ENCODE measurements at regions not wholly inside any gene's neighbourhood (a gene's known extent, or its start where the extent isn't known, plus 50 kb on each side); places are given as distances from the start of the nearest gene placed in this dataset.

DNA sequence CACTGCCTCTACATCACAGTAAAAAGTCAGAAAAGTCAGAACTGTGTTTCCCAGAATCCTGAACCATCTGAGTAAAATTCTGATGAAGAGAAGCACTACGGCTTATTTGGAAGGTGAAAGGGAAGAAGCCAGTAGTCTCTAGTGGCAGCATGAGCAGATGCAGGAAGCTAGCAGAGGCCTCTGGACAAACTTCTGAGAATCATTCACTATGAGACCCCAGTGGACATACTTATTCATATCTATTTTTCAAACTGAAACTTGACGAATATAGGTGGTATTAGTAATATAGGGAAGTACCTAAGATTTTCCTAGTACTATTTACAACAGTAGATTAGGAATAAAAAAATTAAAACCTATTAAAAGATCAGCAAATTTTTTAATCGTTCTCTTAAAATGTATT, 272.8 kb upstream of the TTC14 start:
- H3K9me3 ChIP-seq = peaks cover 0 to 14% (median 0%) of the 10 kb centered on the region in 12 donors
- no peak overlapping the region for H3K27ac ChIP-seq
- H3K27me3 ChIP-seq = no peaks in the 10 kb centered on the region
- ATAC-seq = no peak
- 64 to 72% (median 68%) methylated on average over 3 of the region's 3 CpGs for WGBS, 4 donors
- no peak for TF ChIP-seq POLR2A (IDR thresholded peaks at IDR 0.05)
- TF ChIP-seq, protein P1, sequence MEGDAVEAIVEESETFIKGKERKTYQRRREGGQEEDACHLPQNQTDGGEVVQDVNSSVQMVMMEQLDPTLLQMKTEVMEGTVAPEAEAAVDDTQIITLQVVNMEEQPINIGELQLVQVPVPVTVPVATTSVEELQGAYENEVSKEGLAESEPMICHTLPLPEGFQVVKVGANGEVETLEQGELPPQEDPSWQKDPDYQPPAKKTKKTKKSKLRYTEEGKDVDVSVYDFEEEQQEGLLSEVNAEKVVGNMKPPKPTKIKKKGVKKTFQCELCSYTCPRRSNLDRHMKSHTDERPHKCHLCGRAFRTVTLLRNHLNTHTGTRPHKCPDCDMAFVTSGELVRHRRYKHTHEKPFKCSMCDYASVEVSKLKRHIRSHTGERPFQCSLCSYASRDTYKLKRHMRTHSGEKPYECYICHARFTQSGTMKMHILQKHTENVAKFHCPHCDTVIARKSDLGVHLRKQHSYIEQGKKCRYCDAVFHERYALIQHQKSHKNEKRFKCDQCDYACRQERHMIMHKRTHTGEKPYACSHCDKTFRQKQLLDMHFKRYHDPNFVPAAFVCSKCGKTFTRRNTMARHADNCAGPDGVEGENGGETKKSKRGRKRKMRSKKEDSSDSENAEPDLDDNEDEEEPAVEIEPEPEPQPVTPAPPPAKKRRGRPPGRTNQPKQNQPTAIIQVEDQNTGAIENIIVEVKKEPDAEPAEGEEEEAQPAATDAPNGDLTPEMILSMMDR (IDR thresholded peaks at IDR 0.05) = no peak
- H3K4me3 ChIP-seq = no peak overlapping the region
- H3K4me1 ChIP-seq = no peaks in the 10 kb centered on the region
- intact Hi-C loops (cut with DNase I) = no loop called here
- no peak for DNase-seq
- no peaks in the 10 kb centered on the region for H3K36me3 ChIP-seq

DNA sequence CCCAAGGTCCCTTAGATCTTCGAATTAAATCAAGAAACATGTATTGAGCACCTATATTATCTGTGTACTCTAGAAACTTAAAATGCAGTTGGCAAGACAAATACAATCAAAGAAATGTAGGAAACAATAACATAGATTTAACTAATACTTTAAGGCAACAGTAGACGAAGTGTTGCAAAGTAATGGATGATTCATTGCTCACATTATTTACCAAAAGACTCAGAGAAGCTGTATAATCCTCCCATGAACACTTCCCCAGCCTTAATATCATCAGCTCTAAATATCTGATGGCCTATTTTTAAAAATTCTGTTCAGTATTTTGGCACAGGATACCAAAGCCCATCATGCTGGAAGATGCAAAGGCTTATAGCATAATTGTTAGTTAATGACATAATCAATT, 272.1 kb upstream of the TTC14 start:
- no peaks in the 10 kb centered on the region for H3K36me3 ChIP-seq
- H3K27me3 ChIP-seq = no peaks in the 10 kb centered on the region
- H3K4me3 ChIP-seq = no peak overlapping the region
- intact Hi-C loops (cut with DNase I) = no loop called here
- DNase-seq = no peak
- no peak for ATAC-seq
- no peak overlapping the region for H3K27ac ChIP-seq
- H3K4me1 ChIP-seq = no peaks in the 10 kb centered on the region
- 65 to 72% (median 69%) methylated on average over 2 of the region's 2 CpGs for whole genome bisulfite sequencing, 4 donors
- TF ChIP-seq POLR2A (IDR thresholded peaks at IDR 0.05) = no peak
- TF ChIP-seq, protein P1 (IDR thresholded peaks at IDR 0.05) = no peak
- H3K9me3 ChIP-seq = peaks cover 0 to 14% (median 0%) of the 10 kb centered on the region in 12 donors

DNA sequence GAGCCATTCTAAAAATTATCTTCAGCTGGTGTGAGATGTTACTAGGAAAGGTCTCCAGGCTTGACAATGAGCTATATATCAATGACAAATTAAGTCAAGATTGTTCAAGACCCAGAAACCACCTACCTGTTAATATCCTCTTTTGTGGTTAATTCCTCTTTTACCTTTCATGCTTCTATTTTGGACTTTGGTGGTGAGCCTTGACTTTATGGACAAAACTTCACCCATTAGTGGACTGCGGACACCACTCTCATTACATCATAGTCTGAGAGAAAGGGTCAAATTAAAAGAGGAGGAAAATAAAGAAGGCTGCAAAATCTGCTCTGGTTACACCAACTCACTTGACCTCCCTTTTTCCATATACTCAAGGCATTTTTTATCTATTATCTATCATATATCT, 271.5 kb upstream of the TTC14 start:
- no peaks in the 10 kb centered on the region for H3K36me3 ChIP-seq
- TF ChIP-seq POLR2A (IDR thresholded peaks at IDR 0.05) = no peak

DNA sequence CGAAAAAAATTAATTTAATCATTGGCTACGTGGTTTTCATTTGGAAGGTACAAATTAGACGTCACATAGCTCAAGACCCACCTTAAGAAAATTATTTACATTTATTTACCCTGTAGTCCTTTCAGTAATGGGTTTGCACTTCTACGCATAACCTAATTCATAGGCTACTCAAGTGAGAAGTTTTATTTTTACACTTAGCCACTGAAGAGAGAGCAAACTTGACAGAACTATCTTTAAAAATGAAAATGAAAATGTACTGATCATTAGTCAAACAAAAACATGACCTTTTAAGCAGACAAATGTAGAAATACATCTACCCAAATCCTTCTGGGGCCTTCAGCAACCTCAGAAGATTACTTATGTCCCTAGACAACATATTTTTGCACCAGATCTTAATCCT, 269.4 kb upstream of the TTC14 start:
- intact Hi-C loops (cut with DNase I) = no loop called here
- H3K4me3 ChIP-seq = no peak overlapping the region
- ATAC-seq = no peak
- WGBS, 4 donors = 70 to 76% (median 75%) methylated on average over 4 of the region's 4 CpGs
- H3K36me3 ChIP-seq = no peaks in the 10 kb centered on the region
- no peak for TF ChIP-seq POLR2A (IDR thresholded peaks at IDR 0.05)
- TF ChIP-seq, protein P1 (IDR thresholded peaks at IDR 0.05) = no peak
- H3K9me3 ChIP-seq = peaks cover 0 to 14% (median 0%) of the 10 kb centered on the region in 12 donors
- no peaks in the 10 kb centered on the region for H3K27me3 ChIP-seq
- no peak for DNase-seq
- no peak overlapping the region for H3K27ac ChIP-seq
- H3K4me1 ChIP-seq = no peaks in the 10 kb centered on the region

More for the DNA sequence above, 271.5 kb upstream of the TTC14 start:
- Histone ChIP-seq H3K4me1 (no peaks in the 10 kb centered on the region), H3K9me3 (peaks cover 0 to 14% (median 0%) of the 10 kb centered on the region in 12 donors), H3K4me3 (no peak overlapping the region), H3K27me3 (no peaks in the 10 kb centered on the region), H3K27ac (no peak overlapping the region)
- intact Hi-C loops (cut with DNase I) = no loop called here
- ATAC-seq (no peak), DNase-seq (no peak)
- WGBS, 4 donors = 86 to 94% (median 92%) methylated on average over 1 of the region's 1 CpG

DNA sequence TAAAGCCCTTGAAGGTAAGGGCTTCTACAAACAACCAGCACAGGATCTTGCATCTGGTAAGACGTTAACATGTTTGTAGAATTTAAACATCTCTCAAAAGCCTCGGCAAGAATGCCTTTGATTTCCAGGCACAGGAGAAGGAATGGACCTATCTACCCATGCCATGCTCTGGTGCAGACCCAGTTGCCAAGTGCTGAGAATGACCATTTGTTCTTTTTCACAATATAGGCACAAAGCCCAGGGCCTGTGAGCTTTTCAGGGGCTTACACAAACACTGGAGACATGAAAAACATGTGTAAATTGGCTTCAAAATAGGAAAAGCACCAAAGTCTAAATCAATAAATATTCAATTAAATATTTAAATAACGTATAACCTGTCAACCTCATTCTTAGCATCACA, 266.9 kb upstream of the TTC14 start:
- WGBS, 4 donors = 54 to 75% (median 66%) methylated on average over 3 of the region's 3 CpGs
- H3K4me3 ChIP-seq = no peak overlapping the region
- H3K27me3 ChIP-seq = no peaks in the 10 kb centered on the region
- no peaks in the 10 kb centered on the region for H3K36me3 ChIP-seq
- intact Hi-C loops (cut with DNase I) = no loop called here
- H3K27ac ChIP-seq = no peak overlapping the region
- H3K4me1 ChIP-seq = no peaks in the 10 kb centered on the region
- TF ChIP-seq POLR2A (IDR thresholded peaks at IDR 0.05) = no peak
- TF ChIP-seq, protein P1 (IDR thresholded peaks at IDR 0.05) = no peak
- H3K9me3 ChIP-seq = peaks cover 0 to 14% (median 0%) of the 10 kb centered on the region in 12 donors
- no peak for ATAC-seq
- DNase-seq = no peak
